HCT116 (cell line): ENCODE measurements at regions not wholly inside any gene's neighbourhood (a gene's known extent, or its start where the extent isn't known, plus 50 kb on each side); places are given as distances from the start of the nearest gene placed in this dataset.

ENCODE experiments used
- ATAC-seq: fragments of 200-7000 bp; cut with Tn5 transposase; 2 replicates; pipeline ENCODE4 v1.9.1; 2020; ENCODE audit warnings: mild to moderate bottlenecking, moderate library complexity
- BruUV-seq: library from RNA; stranded (reverse); fragments of 400-500 nt; replicated peaks from 2 replicates; lab custom pipeline; 2021; lab: Mats Ljungman, UMichigan
- CTCF ChIA-PET: fragments of 300-600 bp; sonication (Branson Sonifier 250); formaldehyde crosslinking; loops from one replicate; lab custom pipeline; 2021; ENCODE audit warnings: antibody characterized with exemption; lab: Charles Lee
- POLR2A ChIA-PET: fragments of 300-600, 350-600 bp; sonication (Branson Sonifier 250); formaldehyde crosslinking; loops from one replicate; lab custom pipeline; 2021; ENCODE audit warnings: antibody characterized with exemption; lab: Charles Lee
- RAD21 ChIA-PET, 2 experiments: fragments of 300-600 bp; sonication (Branson Sonifier 250); formaldehyde crosslinking; loops; one replicate each; lab custom pipeline; 2023; ENCODE audit warnings: low total read pairs in 2 of 2; ENCODE audit not compliant: uncharacterized antibody in 2 of 2, unreplicated experiment in 2 of 2, low non-redundant PET in 1 of 2; lab: Charles Lee
- DNase-seq: peaks from one replicate; pipeline ENCODE4 v3.0.0-alpha.2; 2010; ENCODE audit warnings: low read depth, low spot score
- H2AFZ ChIP-seq: fragments of 200-600 bp; shearing (Covaris generic), sonication (generic); 2 replicates; pipeline ENCODE4 v1.6.1; 2017; ENCODE audit warnings: low read depth, mixed run types, mixed read lengths, antibody characterized with exemption, low read length; ENCODE audit not compliant: poor library complexity, severe bottlenecking
- H3K27ac ChIP-seq: 2 replicates; pipeline ENCODE4 v1.5.1; 2012; ENCODE audit warnings: low read depth, low read length
- H3K27me3 ChIP-seq: fragments of 200-600 bp; sonication (generic); 2 replicates; pipeline ENCODE4 v1.6.1; 2016; ENCODE audit warnings: mixed run types, low read length, mixed read lengths; ENCODE audit not compliant: insufficient read depth
- H3K36me3 ChIP-seq, 2 experiments: fragments of 200-500 bp in 1 of 2; fragments of 200-600 bp in 1 of 2; sonication (Bioruptor generic) in 1 of 2; sonication (generic) in 1 of 2; 2 replicates each; pipeline versions ENCODE4 v1.5.1 to v1.6.1; 2014 to 2016; ENCODE audit warnings: low read length in 2 of 2, inconsistent platforms in 1 of 2, mixed read lengths in 1 of 2, mixed run types in 1 of 2; ENCODE audit not compliant: insufficient read depth in 2 of 2, control insufficient read depth in 1 of 2
- H3K4me1 ChIP-seq, 2 experiments: fragments of 200-600 bp in 1 of 2; sonication (generic) in 1 of 2; 2 replicates each; pipeline versions ENCODE4 v1.5.1 to v1.6.1; 2012 to 2017; ENCODE audit warnings: low read length in 2 of 2, inconsistent platforms in 1 of 2, mild to moderate bottlenecking in 1 of 2, mixed read lengths in 1 of 2, mixed run types in 1 of 2, moderate library complexity in 1 of 2; ENCODE audit not compliant: insufficient read depth in 2 of 2, control insufficient read depth in 1 of 2
- H3K4me2 ChIP-seq: fragments of 200-600 bp; sonication (generic); 2 replicates; pipeline ENCODE4 v1.6.1; 2017; ENCODE audit warnings: mixed run types, low read length, mixed read lengths
- H3K4me3 ChIP-seq, 2 experiments: fragments of 200-600 bp in 1 of 2; sonication (generic) in 1 of 2; replicated peaks in 1 of 2; 2 replicates each; pipeline ENCODE4 v1.5.1; 2011 to 2016; ENCODE audit warnings: low read length in 2 of 2, control low read depth in 1 of 2, low read depth in 1 of 2, mild to moderate bottlenecking in 1 of 2, mixed read lengths in 1 of 2, mixed run types in 1 of 2
- H3K79me2 ChIP-seq: fragments of 200-600 bp; sonication (generic); 2 replicates; pipeline ENCODE4 v1.6.1; 2017; ENCODE audit warnings: mild to moderate bottlenecking, mixed run types, low read length, moderate library complexity, mixed read lengths; ENCODE audit not compliant: insufficient read depth
- H3K9ac ChIP-seq: fragments of 200-600 bp; sonication (generic); 2 replicates; pipeline ENCODE4 v1.6.1; 2016; ENCODE audit warnings: low read length, mixed read lengths
- H3K9me2 ChIP-seq: fragments of 200-600 bp; sonication (generic), shearing (Covaris generic); 2 replicates; pipeline ENCODE4 v1.6.1; 2017; ENCODE audit warnings: mixed run types, mild to moderate bottlenecking, moderate library complexity; ENCODE audit not compliant: insufficient read depth
- H3K9me3 ChIP-seq, 2 experiments: fragments of 200-500 bp in 1 of 2; fragments of 200-600 bp in 1 of 2; sonication (Bioruptor generic) in 1 of 2; sonication (generic) in 1 of 2; 2 replicates each; pipeline ENCODE4 v1.6.1; 2014 to 2017; ENCODE audit warnings: low read length in 2 of 2, mixed read lengths in 2 of 2, inconsistent platforms in 1 of 2, low read depth in 1 of 2, mild to moderate bottlenecking in 1 of 2, mixed run types in 1 of 2, moderate library complexity in 1 of 2; ENCODE audit not compliant: control insufficient read depth in 1 of 2, insufficient read depth in 1 of 2
- H4K20me1 ChIP-seq: fragments of 200-600 bp; sonication (generic), shearing (Covaris generic); 2 replicates; pipeline ENCODE4 v1.6.1; 2017; ENCODE audit warnings: mixed run types, mild to moderate bottlenecking, moderate library complexity; ENCODE audit not compliant: insufficient read depth
- CEBPB ChIP-seq: IDR thresholded peaks from 2 replicates; pipeline ENCODE4 v1.6.1; 2012; ENCODE audit warnings: low read depth
- EZH2 ChIP-seq: fragments of 200-600 bp; sonication (generic); IDR thresholded peaks from 2 replicates; pipeline ENCODE4 v1.6.1; 2017; ENCODE audit warnings: antibody characterized with exemption, mixed run types
- FOSL1 ChIP-seq: IDR thresholded peaks from 2 replicates; pipeline ENCODE4 v1.6.1; 2012; ENCODE audit warnings: low read depth
- POLR2A ChIP-seq: IDR thresholded peaks from 2 replicates; pipeline ENCODE4 v1.7.0; 2011; ENCODE audit warnings: borderline replicate concordance; ENCODE audit not compliant: insufficient read depth, insufficient read length; ENCODE audit errors: extremely low read depth
- POLR2AphosphoS5 ChIP-seq: IDR thresholded peaks from 2 replicates; pipeline ENCODE4 v1.6.1; 2011; ENCODE audit warnings: mild to moderate bottlenecking, low read depth, low read length, moderate library complexity
- SP1 ChIP-seq: IDR thresholded peaks from 2 replicates; pipeline ENCODE4 v1.6.1; 2012; ENCODE audit warnings: low read depth
- TCF7L2 ChIP-seq: IDR thresholded peaks from 2 replicates; pipeline ENCODE4 v1.7.0; 2011; ENCODE audit warnings: borderline replicate concordance, inconsistent platforms; ENCODE audit not compliant: insufficient read depth, insufficient read length; ENCODE audit errors: extremely low read depth
- ZFX ChIP-seq: fragments of 450-650 bp; IDR thresholded peaks from 2 replicates; pipeline ENCODE4 v1.6.1; 2017
- ZNF274 ChIP-seq: fragments of 200-500 bp; sonication (Bioruptor generic); IDR thresholded peaks from 2 replicates; pipeline ENCODE4 v1.6.1; 2014; ENCODE audit warnings: mild to moderate bottlenecking, low read depth, low read length, inconsistent platforms
- intact Hi-C: fragments of 100-400 bp; cut with micrococcal nuclease; formaldehyde crosslinking; loops from 2 replicates; pipeline ENCODE4 v1.10.0; 2022
- TF ChIP-seq, protein P1 (sequence below): IDR thresholded peaks from 2 replicates; pipeline ENCODE4 v1.6.1; 2011; ENCODE audit warnings: mild to moderate bottlenecking, low read length, moderate library complexity; ENCODE audit not compliant: insufficient replicate concordance; ENCODE audit errors: extremely low read depth
- TF ChIP-seq, protein P2 (sequence below): IDR thresholded peaks from 2 replicates; pipeline ENCODE4 v1.6.1; 2012
- TF ChIP-seq, protein P3 (sequence below): IDR thresholded peaks from 2 replicates; pipeline ENCODE4 v1.6.1; 2012; ENCODE audit warnings: low read depth

DNA sequence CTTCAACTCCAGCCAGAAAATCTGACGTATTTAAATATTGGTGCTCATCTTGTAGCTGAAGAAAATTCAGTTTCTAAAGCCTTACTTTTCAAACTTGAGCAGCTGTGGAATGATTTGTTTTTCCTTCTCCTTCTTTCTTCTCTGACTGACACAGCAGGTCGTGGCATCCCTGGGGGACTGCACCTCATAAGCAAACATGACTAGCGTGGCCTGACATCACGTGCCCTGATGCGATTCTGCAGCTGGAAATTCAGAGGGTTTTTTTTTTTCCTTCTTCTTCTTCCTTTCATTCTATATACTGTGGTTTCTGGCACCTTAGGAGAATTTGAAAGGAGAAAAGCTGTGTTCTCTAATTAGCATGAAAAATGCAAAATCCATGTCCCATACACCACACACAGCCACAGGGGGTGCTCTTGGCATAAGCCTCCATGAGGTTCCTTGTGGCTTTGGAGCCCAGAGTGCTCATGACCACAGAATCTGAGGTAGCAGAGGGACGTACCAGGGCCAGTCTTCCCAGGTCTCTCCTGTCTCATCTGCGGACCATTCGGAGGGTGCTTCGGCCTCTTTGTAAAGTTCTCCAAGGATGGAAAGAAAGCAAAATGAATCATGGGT, 258.5 kb upstream of the CDH4 start:
- Histone ChIP-seq H2AFZ (no peak overlapping the region), H3K4me2 (no peak overlapping the region), H3K79me2 (no peaks in the 10 kb centered on the region), H3K9me3 (peaks cover 8 to 25% of the 10 kb centered on the region in 2 experiments; a peak in 2 of 4 replicates), H3K27me3 (no peaks in the 10 kb centered on the region), H3K36me3 (no peaks in the 10 kb centered on the region), H3K27ac (no peak overlapping the region)
- BruUV-seq, result no TSS peak
- intact Hi-C loops, result no loop called here
- CTCF ChIA-PET, result no interaction called here
- TF ChIP-seq POLR2AphosphoS5 (no peak), ZFX (no peak), CEBPB (no peak), TCF7L2 (no peak), ZNF274 (no peak)
- TF ChIP-seq, protein P1, sequence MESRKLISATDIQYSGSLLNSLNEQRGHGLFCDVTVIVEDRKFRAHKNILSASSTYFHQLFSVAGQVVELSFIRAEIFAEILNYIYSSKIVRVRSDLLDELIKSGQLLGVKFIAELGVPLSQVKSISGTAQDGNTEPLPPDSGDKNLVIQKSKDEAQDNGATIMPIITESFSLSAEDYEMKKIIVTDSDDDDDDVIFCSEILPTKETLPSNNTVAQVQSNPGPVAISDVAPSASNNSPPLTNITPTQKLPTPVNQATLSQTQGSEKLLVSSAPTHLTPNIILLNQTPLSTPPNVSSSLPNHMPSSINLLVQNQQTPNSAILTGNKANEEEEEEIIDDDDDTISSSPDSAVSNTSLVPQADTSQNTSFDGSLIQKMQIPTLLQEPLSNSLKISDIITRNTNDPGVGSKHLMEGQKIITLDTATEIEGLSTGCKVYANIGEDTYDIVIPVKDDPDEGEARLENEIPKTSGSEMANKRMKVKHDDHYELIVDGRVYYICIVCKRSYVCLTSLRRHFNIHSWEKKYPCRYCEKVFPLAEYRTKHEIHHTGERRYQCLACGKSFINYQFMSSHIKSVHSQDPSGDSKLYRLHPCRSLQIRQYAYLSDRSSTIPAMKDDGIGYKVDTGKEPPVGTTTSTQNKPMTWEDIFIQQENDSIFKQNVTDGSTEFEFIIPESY, result no peak
- TF ChIP-seq, all 23 proteins: peak for 0
- DNase-seq (no peak), ATAC-seq (no peak)
- H3K4me3 ChIP-seq, result no peak overlapping the region
- H3K4me1 ChIP-seq, result no peaks in the 10 kb centered on the region
- ChIA-PET POLR2A (no interaction called here), RAD21 (no interaction called here)
- H3K9ac ChIP-seq, result no peak overlapping the region
- no peaks in the 10 kb centered on the region for H3K9me2 ChIP-seq
- no peaks in the 10 kb centered on the region for H4K20me1 ChIP-seq

DNA sequence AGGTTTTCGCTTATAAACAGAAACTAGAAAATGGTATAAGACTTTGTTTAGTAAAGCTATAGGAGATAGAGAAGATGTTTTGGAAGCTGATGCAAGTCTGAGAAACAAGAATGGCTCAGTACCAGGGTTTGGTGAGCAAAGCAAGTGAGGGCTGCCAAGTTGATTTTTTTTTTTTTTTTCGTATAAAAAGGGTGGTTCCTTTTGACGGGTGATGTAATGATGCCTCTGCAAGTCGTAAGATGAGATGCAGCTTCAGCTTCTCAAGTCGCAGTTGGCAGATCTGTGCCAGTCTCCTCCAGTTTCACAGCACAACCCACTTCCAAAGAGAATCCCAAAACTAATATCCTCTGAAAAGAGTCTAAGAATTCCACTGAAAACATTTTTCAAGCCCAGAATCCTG, 252.8 kb upstream of the CDH4 start:
- Histone ChIP-seq H3K27ac (no peak overlapping the region), H3K79me2 (no peaks in the 10 kb centered on the region), H4K20me1 (no peaks in the 10 kb centered on the region), H3K27me3 (no peaks in the 10 kb centered on the region), H2AFZ (no peak overlapping the region), H3K4me3 (no peak overlapping the region), H3K4me2 (no peak overlapping the region), H3K9me2 (no peaks in the 10 kb centered on the region), H3K36me3 (no peaks in the 10 kb centered on the region), H3K9ac (no peak overlapping the region), H3K4me1 (no peaks in the 10 kb centered on the region), H3K9me3 (peaks cover 8 to 38% of the 10 kb centered on the region in 2 experiments; a peak in 2 of 4 replicates)
- ChIA-PET POLR2A (no interaction called here), CTCF (no interaction called here), RAD21 (no interaction called here)
- no peak for DNase-seq
- no TSS peak for BruUV-seq
- no peak for ATAC-seq
- intact Hi-C loops, result no loop called here
- TF ChIP-seq, protein P2, sequence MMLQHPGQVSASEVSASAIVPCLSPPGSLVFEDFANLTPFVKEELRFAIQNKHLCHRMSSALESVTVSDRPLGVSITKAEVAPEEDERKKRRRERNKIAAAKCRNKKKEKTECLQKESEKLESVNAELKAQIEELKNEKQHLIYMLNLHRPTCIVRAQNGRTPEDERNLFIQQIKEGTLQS, result no peak
- no peak for TF ChIP-seq EZH2
- TF ChIP-seq SP1, result no peak
- TF ChIP-seq, protein P1, result no peak
- no peak for TF ChIP-seq POLR2A
- TF ChIP-seq FOSL1, result no peak
- no peak for TF ChIP-seq CEBPB
- TF ChIP-seq, protein P3, sequence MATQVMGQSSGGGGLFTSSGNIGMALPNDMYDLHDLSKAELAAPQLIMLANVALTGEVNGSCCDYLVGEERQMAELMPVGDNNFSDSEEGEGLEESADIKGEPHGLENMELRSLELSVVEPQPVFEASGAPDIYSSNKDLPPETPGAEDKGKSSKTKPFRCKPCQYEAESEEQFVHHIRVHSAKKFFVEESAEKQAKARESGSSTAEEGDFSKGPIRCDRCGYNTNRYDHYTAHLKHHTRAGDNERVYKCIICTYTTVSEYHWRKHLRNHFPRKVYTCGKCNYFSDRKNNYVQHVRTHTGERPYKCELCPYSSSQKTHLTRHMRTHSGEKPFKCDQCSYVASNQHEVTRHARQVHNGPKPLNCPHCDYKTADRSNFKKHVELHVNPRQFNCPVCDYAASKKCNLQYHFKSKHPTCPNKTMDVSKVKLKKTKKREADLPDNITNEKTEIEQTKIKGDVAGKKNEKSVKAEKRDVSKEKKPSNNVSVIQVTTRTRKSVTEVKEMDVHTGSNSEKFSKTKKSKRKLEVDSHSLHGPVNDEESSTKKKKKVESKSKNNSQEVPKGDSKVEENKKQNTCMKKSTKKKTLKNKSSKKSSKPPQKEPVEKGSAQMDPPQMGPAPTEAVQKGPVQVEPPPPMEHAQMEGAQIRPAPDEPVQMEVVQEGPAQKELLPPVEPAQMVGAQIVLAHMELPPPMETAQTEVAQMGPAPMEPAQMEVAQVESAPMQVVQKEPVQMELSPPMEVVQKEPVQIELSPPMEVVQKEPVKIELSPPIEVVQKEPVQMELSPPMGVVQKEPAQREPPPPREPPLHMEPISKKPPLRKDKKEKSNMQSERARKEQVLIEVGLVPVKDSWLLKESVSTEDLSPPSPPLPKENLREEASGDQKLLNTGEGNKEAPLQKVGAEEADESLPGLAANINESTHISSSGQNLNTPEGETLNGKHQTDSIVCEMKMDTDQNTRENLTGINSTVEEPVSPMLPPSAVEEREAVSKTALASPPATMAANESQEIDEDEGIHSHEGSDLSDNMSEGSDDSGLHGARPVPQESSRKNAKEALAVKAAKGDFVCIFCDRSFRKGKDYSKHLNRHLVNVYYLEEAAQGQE, result no peak
